ENCODE measurements at regions not wholly inside any gene's neighbourhood (a gene's known extent, or its start where the extent isn't known, plus 50 kb on each side); places are given as distances from the start of the nearest gene placed in this dataset.
"Not testable (repeated sequence)": the region's sequence is repeated elsewhere in the genome, so short reads cannot be mapped to it uniquely, and the experiment has no call there.

- DNase-seq (ENCODE audit: low read depth, low spot score): not testable (repeated sequence)
These were observed 62.8 kb downstream of the SCP2D1 start for GRCh38 chr20:18876394-18876793.

- no peak for DNase-seq (ENCODE audit: low read depth, low spot score)
These were observed 65.7 kb downstream of the SCP2D1 start for GRCh38 chr20:18879262-18879661.

GRCh38 chr20:18886756-18887155, 73.2 kb downstream of the SCP2D1 start:
- DNase-seq (ENCODE audit: low read depth, low spot score): peak; percentile 3

GRCh38 chr20:18901980-18902737, 88.6 kb downstream of the SCP2D1 start:
- DNase-seq (ENCODE audit: low read depth, low spot score): no peak

- no peak for DNase-seq (ENCODE audit: low read depth, low spot score)
These were observed 90.6 kb downstream of the SCP2D1 start for GRCh38 chr20:18904192-18904591.

- DNase-seq (ENCODE audit: low read depth, low spot score): no peak
These were observed 91.0 kb downstream of the SCP2D1 start for GRCh38 chr20:18904624-18905023.

- no peak for DNase-seq (ENCODE audit: low read depth, low spot score)
These were observed 92.5 kb downstream of the SCP2D1 start for GRCh38 chr20:18906046-18906445.

- DNase-seq (ENCODE audit: low read depth, low spot score): no peak
These were observed 93.8 kb downstream of the SCP2D1 start for GRCh38 chr20:18907353-18907752.

- no peak for DNase-seq (ENCODE audit: low read depth, low spot score)
These were observed 94.5 kb downstream of the SCP2D1 start for GRCh38 chr20:18908109-18908508.

- no peak for DNase-seq (ENCODE audit: low read depth, low spot score)
These were observed 95.7 kb downstream of the SCP2D1 start for GRCh38 chr20:18909254-18909653.

GRCh38 chr20:18913701-18914100, 100.1 kb downstream of the SCP2D1 start:
- no peak for DNase-seq (ENCODE audit: low read depth, low spot score)

- DNase-seq (ENCODE audit: low read depth, low spot score): no peak
These were observed 101.2 kb downstream of the SCP2D1 start for GRCh38 chr20:18914796-18915195.

- DNase-seq (ENCODE audit: low read depth, low spot score): no peak
These were observed 103.5 kb downstream of the SCP2D1 start for GRCh38 chr20:18916886-18917750.

GRCh38 chr20:18919996-18920395, 106.4 kb downstream of the SCP2D1 start:
- no peak for DNase-seq (ENCODE audit: low read depth, low spot score)

GRCh38 chr20:18921291-18921690, 107.7 kb downstream of the SCP2D1 start:
- DNase-seq (ENCODE audit: low read depth, low spot score): no peak

GRCh38 chr20:18922251-18922650, 108.7 kb downstream of the SCP2D1 start:
- no peak for DNase-seq (ENCODE audit: low read depth, low spot score)

GRCh38 chr20:18922898-18923297, 109.3 kb downstream of the SCP2D1 start:
- DNase-seq (ENCODE audit: low read depth, low spot score): no peak

GRCh38 chr20:18926965-18927364, 113.4 kb downstream of the SCP2D1 start:
- no peak for DNase-seq (ENCODE audit: low read depth, low spot score)

GRCh38 chr20:18928626-18929025, 115.0 kb downstream of the SCP2D1 start:
- DNase-seq (ENCODE audit: low read depth, low spot score): no peak

- no peak for DNase-seq (ENCODE audit: low read depth, low spot score)
These were observed 116.2 kb downstream of the SCP2D1 start for GRCh38 chr20:18929800-18930199.

GRCh38 chr20:18943542-18943941, 130.0 kb downstream of the SCP2D1 start:
- DNase-seq (ENCODE audit: low read depth, low spot score): no peak

GRCh38 chr20:18956890-18957289, 143.3 kb downstream of the SCP2D1 start:
- DNase-seq (ENCODE audit: low read depth, low spot score): no peak

- no peak for DNase-seq (ENCODE audit: low read depth, low spot score)
These were observed 143.7 kb downstream of the SCP2D1 start for GRCh38 chr20:18957328-18957727.

Data from astrocyte of the hippocampus (primary cell).